GM12878 (cell line): ENCODE measurements at regions not wholly inside any gene's neighbourhood (a gene's known extent, or its start where the extent isn't known, plus 50 kb on each side); places are given as distances from the start of the nearest gene placed in this dataset.

Experiments used
- ATAC-seq: fragments of 200-7000 bp; cut with Tn5 transposase; 3 replicates; pipeline ENCODE4 v1.9.1; 2020; ENCODE audit warnings: mild to moderate bottlenecking, moderate library complexity
- BruUV-seq: library from RNA; stranded (reverse); fragments of 400-500 nt; replicated peaks from 2 replicates; lab custom pipeline; 2021; lab: Mats Ljungman, UMichigan
- CTCF ChIA-PET: fragments of 300-600 bp; sonication (Branson Sonifier 250); formaldehyde crosslinking; extraction: SDS; loops from one replicate; lab custom pipeline; 2021; ENCODE audit warnings: inconsistent platforms; lab: Yijun Ruan, JAX
- POLR2A ChIA-PET: fragments of 350-600 bp; formaldehyde crosslinking; extraction: SDS; loops from one replicate; lab custom pipeline; 2021; ENCODE audit warnings: inconsistent platforms; lab: Charles Lee
- RAD21 ChIA-PET: fragments of 300-600 bp; sonication (Branson Sonifier 250); formaldehyde crosslinking; loops from one replicate; lab custom pipeline; 2023; ENCODE audit warnings: antibody characterized with exemption; ENCODE audit not compliant: unreplicated experiment; lab: Charles Lee
- SMC1A ChIA-PET: fragments of 300-600 bp; sonication (Branson Sonifier 250); formaldehyde crosslinking; loops from one replicate; lab custom pipeline; 2023; ENCODE audit not compliant: unreplicated experiment, uncharacterized antibody; lab: Charles Lee
- DNase-seq: peaks from one replicate; pipeline ENCODE4 v3.0.0-alpha.2; 2011; ENCODE audit warnings: low read depth, low spot score
- FAIRE-seq: peaks from 3 replicates; lab custom pipeline; 2011; peaks lifted over from hg19 to GRCh38; lab: Jason Lieb, UNC
- H2AFZ ChIP-seq: 2 replicates; pipeline ENCODE4 v1.6.0; 2011; ENCODE audit warnings: low read depth, low read length, control low read depth; ENCODE audit not compliant: control insufficient read depth
- H3K27ac ChIP-seq: 2 replicates; pipeline ENCODE4 v1.5.1; 2011; ENCODE audit warnings: control low read depth; ENCODE audit not compliant: control insufficient read depth, insufficient read depth
- H3K27me3 ChIP-seq, 2 experiments: replicated peaks in 1 of 2; 2 replicates each; pipeline versions ENCODE4 v1.6.0 to v1.6.1; 2011; ENCODE audit warnings: low read length in 1 of 2; ENCODE audit not compliant: control insufficient read depth in 2 of 2, insufficient read depth in 2 of 2
- H3K36me3 ChIP-seq, 2 experiments: 2 replicates each; pipeline ENCODE4 v1.5.1; 2011; ENCODE audit warnings: low read length in 1 of 2; ENCODE audit not compliant: control insufficient read depth in 2 of 2, insufficient read depth in 2 of 2
- H3K4me1 ChIP-seq: 2 replicates; pipeline ENCODE4 v1.6.1; 2011; ENCODE audit warnings: mild to moderate bottlenecking, low read length, moderate library complexity, mixed read lengths; ENCODE audit not compliant: control insufficient read depth, insufficient read depth
- H3K4me2 ChIP-seq: 2 replicates; pipeline ENCODE4 v1.6.0; 2011; ENCODE audit warnings: control low read depth; ENCODE audit not compliant: control insufficient read depth, insufficient read depth
- H3K4me3 ChIP-seq: fragments of 200-600 bp; sonication (generic); 2 replicates; pipeline ENCODE4 v1.5.1; 2016
- H3K79me2 ChIP-seq: 2 replicates; pipeline ENCODE4 v1.6.0; 2011; ENCODE audit warnings: low read length; ENCODE audit not compliant: control insufficient read depth, insufficient read depth
- H3K9ac ChIP-seq: 2 replicates; pipeline ENCODE4 v1.8.0; 2011; ENCODE audit warnings: low read length, control low read depth, mixed read lengths; ENCODE audit not compliant: control insufficient read depth, insufficient read depth
- H3K9me3 ChIP-seq: replicated peaks from 3 replicates; pipeline ENCODE4 v1.5.1; 2011; ENCODE audit warnings: mild to moderate bottlenecking, low read length; ENCODE audit not compliant: control insufficient read depth, insufficient read depth
- H4K20me1 ChIP-seq: 2 replicates; pipeline ENCODE4 v1.6.0; 2011; ENCODE audit not compliant: control insufficient read depth, insufficient read depth
- EP300 ChIP-seq, 2 experiments: fragments of 150-350 bp in 1 of 2; IDR thresholded peaks; 2 replicates each; pipeline ENCODE4 v1.6.1; 2011 to 2012; ENCODE audit warnings: low read depth in 2 of 2, low read length in 2 of 2, borderline replicate concordance in 1 of 2, improper control_type of control experiment in 1 of 2, inconsistent platforms in 1 of 2; ENCODE audit not compliant: control insufficient read depth in 1 of 2
- FOS ChIP-seq: IDR thresholded peaks from 3 replicates; pipeline ENCODE4 v1.6.1; 2011; ENCODE audit warnings: borderline replicate concordance; ENCODE audit not compliant: insufficient read length; ENCODE audit errors: extremely low read depth
- MEF2B ChIP-seq: fragments of 450-650 bp; IDR thresholded peaks from 2 replicates; pipeline ENCODE4 v1.6.1; 2018; ENCODE audit warnings: mild to moderate bottlenecking, moderate library complexity; ENCODE audit not compliant: partially characterized antibody, poor library complexity, severe bottlenecking
- PAX8 ChIP-seq: fragments of 450-650 bp; IDR thresholded peaks from 2 replicates; pipeline ENCODE4 v1.6.1; 2017; ENCODE audit warnings: mild to moderate bottlenecking, moderate library complexity
- RAD21 ChIP-seq: IDR thresholded peaks from 2 replicates; pipeline ENCODE4 v1.6.1; 2011; ENCODE audit warnings: mild to moderate bottlenecking, low read depth, low read length, moderate library complexity; ENCODE audit not compliant: insufficient read depth
- SREBF2 ChIP-seq: IDR thresholded peaks from 2 replicates; pipeline ENCODE4 v1.6.1; 2012; ENCODE audit warnings: mild to moderate bottlenecking, low read length
- ZBTB40 ChIP-seq: fragments of 450-650 bp; IDR thresholded peaks from 2 replicates; pipeline ENCODE4 v1.6.1; 2016; ENCODE audit warnings: mild to moderate bottlenecking, moderate library complexity, borderline replicate concordance
- WGBS: methylation state at CpG from one replicate; pipeline ENCODE4 v1.1.6; 2016; ENCODE audit warnings: low lambda C conversion rate; ENCODE audit not compliant: insufficient replicate concordance, insufficient coverage; ENCODE audit errors: missing lambda C conversion rate; 5-methylcytosine and 5-hydroxymethylcytosine counted together
- in situ Hi-C: fragments of 300-500 bp; cut with MboI; formaldehyde crosslinking; loops from 9 replicates; pipeline ENCODE4 v1.14.3; 2018; ENCODE audit warnings: mixed read lengths
- intact Hi-C: fragments of 100-400 bp; cut with micrococcal nuclease; formaldehyde crosslinking; loops from one replicate; pipeline ENCODE4 v1.14.2; 2022; ENCODE audit not compliant: unreplicated experiment

GRCh38 chr12:58732894-58733293 is 187.4 kb downstream of the LRIG3 start (continued):
- TF ChIP-seq MEF2B (no peak), FOS (no peak), SREBF2 (no peak)

- WGBS = 2% methylated on average over 2 of the region's 2 CpGs
- in situ Hi-C loops (no loop called here), intact Hi-C loops (no loop called here)
- Histone ChIP-seq H3K36me3 (no peaks in the 10 kb centered on the region), H3K9ac (no peak overlapping the region), H3K4me2 (no peak overlapping the region), H2AFZ (no peak overlapping the region), H3K79me2 (no peaks in the 10 kb centered on the region), H3K4me3 (no peak overlapping the region), H3K27ac (no peak overlapping the region), H3K27me3 (no peaks in the 10 kb centered on the region), H3K4me1 (no peaks in the 10 kb centered on the region), H4K20me1 (no peaks in the 10 kb centered on the region), H3K9me3 (no peaks in the 10 kb centered on the region)
- DNase-seq (no peak), ATAC-seq (no peak), FAIRE-seq (no peak)
- SMC1A ChIA-PET = no interaction called here
- TF ChIP-seq PAX8 (no peak), RAD21 (0 out of 2 replicates have a peak, but pooled peaks have one; percentile 24)
- RAD21 ChIA-PET = no interaction called here
- BruUV-seq = no TSS peak
- POLR2A ChIA-PET = no interaction called here
- CTCF ChIA-PET = no interaction called here
Observed at GRCh38 chr12:58741226-58741625, 179.1 kb downstream of the LRIG3 start.

GRCh38 chr12:58745348-58746125 is 174.8 kb downstream of the LRIG3 start:
- no peak for FAIRE-seq
- 23% methylated on average over 4 of the region's 4 CpGs for WGBS
- Histone ChIP-seq H3K36me3 (no peaks in the 10 kb centered on the region), H3K27ac (no peak overlapping the region), H4K20me1 (no peaks in the 10 kb centered on the region), H3K79me2 (no peaks in the 10 kb centered on the region), H3K9ac (no peak overlapping the region), H3K27me3 (no peaks in the 10 kb centered on the region), H3K4me2 (no peak overlapping the region), H2AFZ (no peak overlapping the region), H3K9me3 (no peaks in the 10 kb centered on the region), H3K4me1 (no peaks in the 10 kb centered on the region), H3K4me3 (no peak overlapping the region)
- ATAC-seq = no peak
- ChIA-PET RAD21 (no interaction called here), SMC1A (no interaction called here), CTCF (no interaction called here), POLR2A (no interaction called here)
- DNase-seq = no peak
- intact Hi-C loops = no loop called here
- in situ Hi-C loops = no loop called here
- BruUV-seq = no TSS peak
- TF ChIP-seq ZBTB40 = no peak
- no peak for TF ChIP-seq EP300 (IDR thresholded peaks at IDR 0.05; ENCODE audit: borderline replicate concordance in 1 of 2, control insufficient read depth in 1 of 2, low read depth in 2 of 2, low read length in 2 of 2)
